BLaER1 treated with 17β-estradiol and CSF1 and Interleukin-3, amounts not matched to agents 10 nM and 100 nM (cell line): ENCODE measurements at regions not wholly inside any gene's neighbourhood (a gene's known extent, or its start where the extent isn't known, plus 50 kb on each side); places are given as distances from the start of the nearest gene placed in this dataset.

ENCODE experiments used
- H3K27ac ChIP-seq, 11 experiments: shearing (Covaris generic); formaldehyde crosslinking; 2 replicates each; pipeline ENCODE4 v1.8.1; 2022
- H3K27me3 ChIP-seq, 11 experiments: shearing (Covaris generic); formaldehyde crosslinking; 2 replicates each; pipeline ENCODE4 v1.8.1; 2022
- H3K36me3 ChIP-seq, 11 experiments: shearing (Covaris generic); formaldehyde crosslinking; 2 replicates each; pipeline ENCODE4 v1.8.1; 2022
- H3K4me1 ChIP-seq, 10 experiments: shearing (Covaris generic); formaldehyde crosslinking; 2 replicates each; pipeline ENCODE4 v1.8.1; 2022
- H3K4me2 ChIP-seq, 11 experiments: shearing (Covaris generic); formaldehyde crosslinking; 2 replicates each; pipeline ENCODE4 v1.8.1; 2022
- H3K4me3 ChIP-seq, 10 experiments: shearing (Covaris generic); formaldehyde crosslinking; 2 replicates each; pipeline ENCODE4 v1.8.1; 2022
- H3K9ac ChIP-seq, 11 experiments: shearing (Covaris generic); formaldehyde crosslinking; 2 replicates each; pipeline ENCODE4 v1.8.1; 2022
- H3K9me3 ChIP-seq, 11 experiments: shearing (Covaris generic); formaldehyde crosslinking; replicated peaks in 1 of 11; 2 replicates each; pipeline ENCODE4 v1.8.1; 2022
- H4K20me1 ChIP-seq, 11 experiments: shearing (Covaris generic); formaldehyde crosslinking; 2 replicates each; pipeline ENCODE4 v1.8.1; 2022
- Cebpa-rat ChIP-seq, 11 experiments: shearing (Covaris generic); IDR thresholded peaks; 2 replicates each; pipeline ENCODE4 v1.8.1; 2022

DNA sequence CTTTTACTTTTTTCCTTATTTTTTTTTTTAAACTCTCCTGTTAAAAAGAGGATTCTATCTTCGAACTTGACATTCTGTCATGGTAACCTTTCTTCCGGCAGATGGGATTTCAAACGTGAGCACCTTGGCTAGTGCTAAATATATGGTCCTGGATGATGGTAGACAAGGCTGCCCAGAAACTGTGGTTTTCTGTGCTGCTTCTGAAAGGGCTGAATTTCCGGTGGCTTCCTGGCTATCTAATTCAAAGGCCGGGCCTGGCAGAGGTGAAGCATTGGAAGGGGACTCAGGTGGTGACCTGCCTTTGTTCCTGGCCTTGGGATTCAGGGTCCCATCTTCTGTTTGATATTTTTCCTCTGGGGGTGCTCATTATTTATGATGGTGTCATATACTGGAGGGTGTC, 118.6 kb upstream of the MYL2 start:
- no peak overlapping the region for H3K4me3 ChIP-seq
- H3K27ac ChIP-seq, result no peak overlapping the region
- peaks cover 50 to 56% (median 55%) of the 10 kb centered on the region in 11 experiments for H3K27me3 ChIP-seq
- peaks cover 7 to 47% (median 28%) of the 10 kb centered on the region in 10 experiments; a peak in 19 of 20 replicates for H3K4me1 ChIP-seq
- H3K9ac ChIP-seq, result no peak overlapping the region
- H3K4me2 ChIP-seq, result peak overlapping the region in 9 of 11 experiments; percentile 19 to 48 (median 30); a peak in 12 of 22 replicates
- H3K9me3 ChIP-seq, result peaks cover 0 to 4% (median 0%) of the 10 kb centered on the region in 11 experiments; a peak in 1 of 22 replicates
- TF ChIP-seq Cebpa-rat (IDR thresholded peaks at IDR 0.05), result no peak
- H3K36me3 ChIP-seq, result no peaks in the 10 kb centered on the region
- H4K20me1 ChIP-seq, result peaks cover 0 to 32% (median 23%) of the 10 kb centered on the region in 11 experiments; a peak in 17 of 22 replicates

DNA sequence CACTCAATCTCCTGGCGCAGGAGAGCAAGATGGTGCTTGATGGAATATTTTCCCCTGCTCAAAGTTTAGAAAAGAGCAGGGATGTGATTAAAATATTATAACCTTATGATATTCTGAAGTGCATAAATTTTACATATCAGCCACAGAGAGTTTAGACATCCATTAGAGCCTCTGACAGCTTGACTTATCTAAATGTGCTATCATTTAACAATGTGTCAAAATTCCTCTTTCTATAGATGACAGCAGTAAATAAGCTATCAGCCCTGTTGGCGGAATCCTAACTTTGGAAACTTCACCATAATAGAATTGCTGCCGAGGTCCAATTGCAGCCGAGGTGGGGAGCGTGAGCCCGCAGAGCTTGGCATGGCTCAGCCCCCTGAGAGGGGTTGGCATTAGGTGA, 117.7 kb upstream of the MYL2 start:
- H4K20me1 ChIP-seq, result peaks cover 0 to 38% (median 24%) of the 10 kb centered on the region in 11 experiments; a peak in 17 of 22 replicates
- peaks cover 0 to 4% (median 0%) of the 10 kb centered on the region in 11 experiments; a peak in 1 of 22 replicates for H3K9me3 ChIP-seq
- no peak for TF ChIP-seq Cebpa-rat (IDR thresholded peaks at IDR 0.05)
- no peak overlapping the region for H3K27ac ChIP-seq
- H3K4me1 ChIP-seq, result peaks cover 11 to 49% (median 31%) of the 10 kb centered on the region in 10 experiments; a peak in 19 of 20 replicates
- H3K27me3 ChIP-seq, result peaks cover 58 to 65% (median 64%) of the 10 kb centered on the region in 11 experiments
- no peak overlapping the region for H3K4me3 ChIP-seq
- peak overlapping the region in 6 of 11 experiments; percentile 24 to 48 (median 32); a peak in 6 of 22 replicates for H3K4me2 ChIP-seq
- H3K9ac ChIP-seq, result no peak overlapping the region
- H3K36me3 ChIP-seq, result no peaks in the 10 kb centered on the region

DNA sequence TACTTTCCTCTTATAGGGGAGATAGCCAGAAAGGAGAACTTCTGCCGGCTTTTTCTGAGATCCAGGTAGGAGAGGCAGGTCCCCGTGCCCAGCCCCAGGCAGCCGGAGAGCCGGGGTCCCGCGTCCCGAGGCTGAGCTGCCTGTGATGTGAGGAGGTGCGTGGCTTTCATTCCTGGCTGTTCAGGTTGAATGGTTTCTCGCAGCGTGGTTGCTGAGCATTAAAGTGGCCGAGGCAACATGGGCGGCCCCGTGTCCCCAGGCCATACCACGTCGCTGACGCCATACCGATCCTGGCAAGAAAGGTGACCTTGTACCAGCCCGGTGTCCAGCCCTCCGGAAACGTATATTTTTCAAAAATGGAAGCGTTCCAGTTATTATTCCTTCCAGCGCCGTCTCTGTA, 116.7 kb upstream of the MYL2 start:
- H3K27me3 ChIP-seq, result peaks cover 69 to 75% (median 74%) of the 10 kb centered on the region in 11 experiments
- H3K36me3 ChIP-seq, result no peaks in the 10 kb centered on the region
- no peak overlapping the region for H3K27ac ChIP-seq
- no peak overlapping the region for H3K4me2 ChIP-seq
- peaks cover 11 to 49% (median 31%) of the 10 kb centered on the region in 10 experiments; a peak in 19 of 20 replicates for H3K4me1 ChIP-seq
- H3K9ac ChIP-seq, result no peak overlapping the region
- H4K20me1 ChIP-seq, result peaks cover 0 to 44% (median 24%) of the 10 kb centered on the region in 11 experiments; a peak in 17 of 22 replicates
- H3K4me3 ChIP-seq, result no peak overlapping the region
- TF ChIP-seq Cebpa-rat (IDR thresholded peaks at IDR 0.05), result no peak
- peaks cover 0 to 4% (median 0%) of the 10 kb centered on the region in 11 experiments; a peak in 1 of 22 replicates for H3K9me3 ChIP-seq

DNA sequence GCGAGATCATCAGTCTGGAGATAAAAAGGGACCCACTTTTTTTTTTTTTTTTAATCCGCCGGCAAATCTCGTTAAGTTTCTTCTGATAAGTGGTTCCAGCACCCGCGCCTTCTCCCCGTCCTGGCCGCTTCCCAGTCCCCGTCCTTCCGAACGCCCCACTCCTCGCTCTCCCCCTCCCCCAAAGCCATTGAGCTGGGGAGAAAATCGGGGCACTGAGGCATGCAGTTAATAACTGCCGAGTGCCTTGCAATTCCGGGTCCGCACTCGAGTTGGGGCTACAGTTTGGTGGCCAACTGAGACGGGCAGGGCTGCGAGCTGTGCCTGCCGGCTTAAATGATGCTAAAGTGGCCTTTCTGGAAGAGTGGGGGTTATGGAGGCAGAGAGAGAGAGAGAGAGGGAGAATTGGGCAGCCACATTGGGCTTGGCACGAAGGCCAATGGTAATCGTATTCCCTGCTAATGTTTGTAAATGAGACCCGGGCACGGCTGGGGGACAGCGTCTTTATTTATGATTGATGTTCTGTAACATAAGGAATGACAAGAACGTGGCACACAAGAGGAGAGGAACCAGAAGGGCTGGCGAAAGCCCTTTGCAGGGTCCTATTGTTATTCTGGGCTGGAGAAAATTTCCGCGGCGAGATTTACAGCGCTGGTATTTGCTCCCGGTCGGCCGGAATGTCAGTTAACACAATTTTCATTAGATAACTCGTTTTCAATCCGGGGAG, 115.4 kb upstream of the MYL2 start:
- no peaks in the 10 kb centered on the region for H3K36me3 ChIP-seq
- peaks cover 8 to 37% (median 24%) of the 10 kb centered on the region in 10 experiments; a peak in 17 of 20 replicates for H3K4me1 ChIP-seq
- H3K9ac ChIP-seq, result no peak overlapping the region
- H4K20me1 ChIP-seq, result peaks cover 0 to 50% (median 24%) of the 10 kb centered on the region in 11 experiments; a peak in 17 of 22 replicates
- peaks cover 0 to 3% (median 0%) of the 10 kb centered on the region in 11 experiments; a peak in 1 of 22 replicates for H3K9me3 ChIP-seq
- H3K4me3 ChIP-seq, result peak overlapping the region in 6 of 10 experiments; percentile 55 to 67 (median 63); a peak in 6 of 20 replicates
- no peak overlapping the region for H3K27ac ChIP-seq
- no peak for TF ChIP-seq Cebpa-rat (IDR thresholded peaks at IDR 0.05)
- H3K4me2 ChIP-seq, result peak overlapping the region in 10 of 11 experiments; percentile 94 to 99 (median 98); a peak in 15 of 22 replicates
- peaks cover 82 to 88% (median 87%) of the 10 kb centered on the region in 11 experiments for H3K27me3 ChIP-seq

DNA sequence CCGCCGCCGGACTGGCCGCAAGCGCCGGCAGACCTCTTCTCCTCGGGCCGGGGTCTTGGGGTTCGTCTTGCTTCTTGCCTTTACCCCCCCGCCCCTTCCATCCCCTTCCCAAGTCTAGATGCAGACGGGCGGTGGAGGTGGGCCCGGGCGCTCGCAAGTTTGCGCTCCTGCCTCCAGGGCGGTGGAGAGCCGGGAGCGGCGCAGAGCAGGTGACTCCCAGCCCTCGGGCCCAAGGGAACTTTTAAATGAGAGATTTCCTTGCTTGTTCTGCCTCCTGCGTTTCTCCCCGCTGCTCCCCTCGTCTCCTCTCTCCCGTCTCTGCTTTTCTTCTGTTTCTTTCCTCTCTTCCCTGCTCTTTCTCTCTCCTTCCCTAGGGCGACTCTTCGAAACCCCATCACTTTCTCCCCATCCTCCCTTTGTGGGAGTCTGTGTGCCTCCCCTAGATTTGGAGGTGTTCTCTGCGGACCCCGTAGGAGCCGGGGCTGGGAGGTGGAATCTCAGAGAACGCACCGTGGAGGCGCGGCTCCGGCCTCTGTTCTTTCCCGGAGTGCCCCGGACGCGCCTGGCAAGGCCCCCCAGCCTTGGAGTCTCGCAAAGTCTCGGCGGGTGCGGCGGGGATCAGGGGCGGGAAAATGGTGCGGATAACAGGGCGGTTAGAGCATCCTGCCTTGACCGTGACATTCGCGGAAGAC, 114.7 kb upstream of the MYL2 start:
- H3K4me3 ChIP-seq, result peak overlapping the region; percentile 54 to 73 (median 62)

DNA sequence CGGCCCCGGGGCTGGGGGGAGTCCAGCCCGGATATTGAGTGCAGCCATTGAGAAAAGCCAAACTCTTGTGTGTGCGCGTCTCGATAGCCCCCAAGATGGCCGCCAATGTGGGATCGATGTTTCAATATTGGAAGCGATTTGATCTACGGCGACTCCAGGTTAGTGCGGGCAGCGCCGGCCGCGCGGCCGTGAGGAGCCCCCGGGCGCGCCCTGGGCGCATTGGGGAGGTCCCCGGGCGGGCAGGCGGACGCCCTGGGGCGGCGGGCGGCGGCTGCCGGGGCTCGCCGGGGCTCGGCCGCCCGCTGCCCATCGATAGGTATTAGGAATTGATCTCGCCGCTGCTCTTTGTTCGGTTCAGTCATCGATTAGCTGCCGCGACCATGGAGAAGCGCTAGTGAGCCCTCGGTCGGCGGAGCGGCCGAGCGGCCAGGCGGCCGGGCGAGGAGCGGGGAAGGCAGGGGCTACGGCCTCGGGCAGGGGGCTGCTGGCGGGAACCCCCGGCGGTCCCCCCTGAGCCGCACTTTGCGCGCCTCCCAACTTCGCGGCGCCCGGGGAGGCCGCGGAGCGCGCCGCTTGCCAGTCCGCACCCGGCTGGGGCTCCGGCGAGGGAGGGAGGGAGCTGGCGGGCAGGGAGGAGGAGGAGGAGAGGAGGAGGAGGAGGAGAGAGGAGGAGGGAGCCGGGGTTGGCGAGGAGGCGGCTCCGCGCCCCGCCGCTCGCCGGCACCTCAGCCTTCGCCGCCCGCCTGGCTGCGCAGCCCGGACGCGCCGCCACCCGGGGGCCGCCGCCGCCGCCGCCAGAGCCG, 113.9 kb upstream of the MYL2 start, which contains the start of gene CUX2:
Gene CUX2 (plus strand): TSS at position 83 of the 803 bp plus-strand sequence.
- peaks cover 8 to 35% (median 23%) of the 10 kb centered on the region in 10 experiments; a peak in 17 of 20 replicates for H3K4me1 ChIP-seq
- peaks cover 89 to 100% (median 99%) of the 10 kb centered on the region in 11 experiments for H3K27me3 ChIP-seq
- no peaks in the 10 kb centered on the region for H3K9me3 ChIP-seq
- TF ChIP-seq Cebpa-rat (IDR thresholded peaks at IDR 0.05), result no peak
- H3K9ac ChIP-seq, result peak within 1 kb of the TSS in 6 of 11 experiments; percentile 12 to 44 (median 32); a peak in 7 of 22 replicates
- H3K4me3 ChIP-seq, result peak within 1 kb of the TSS; percentile 54 to 73 (median 62)
- peak within 1 kb of the TSS; percentile 92 to 99 (median 98) for H3K4me2 ChIP-seq
- H3K27ac ChIP-seq, result no peak within 1 kb of the TSS
- peaks cover 0 to 50% (median 24%) of the 10 kb centered on the region in 11 experiments; a peak in 17 of 22 replicates for H4K20me1 ChIP-seq
- no peaks in the 10 kb centered on the region for H3K36me3 ChIP-seq

More for the DNA sequence above, 114.7 kb upstream of the MYL2 start:
- Histone ChIP-seq H3K27ac (no peak overlapping the region), H3K4me2 (peak overlapping the region; percentile 92 to 99 (median 98)), H3K9ac (peak overlapping the region in 3 of 11 experiments; percentile 28 to 44 (median 38); a peak in 4 of 22 replicates), H4K20me1 (peaks cover 0 to 50% (median 24%) of the 10 kb centered on the region in 11 experiments; a peak in 17 of 22 replicates), H3K36me3 (no peaks in the 10 kb centered on the region), H3K4me1 (peaks cover 8 to 37% (median 24%) of the 10 kb centered on the region in 10 experiments; a peak in 17 of 20 replicates), H3K9me3 (no peaks in the 10 kb centered on the region), H3K27me3 (peaks cover 89 to 96% (median 95%) of the 10 kb centered on the region in 11 experiments)
- TF ChIP-seq Cebpa-rat (IDR thresholded peaks at IDR 0.05), result no peak

DNA sequence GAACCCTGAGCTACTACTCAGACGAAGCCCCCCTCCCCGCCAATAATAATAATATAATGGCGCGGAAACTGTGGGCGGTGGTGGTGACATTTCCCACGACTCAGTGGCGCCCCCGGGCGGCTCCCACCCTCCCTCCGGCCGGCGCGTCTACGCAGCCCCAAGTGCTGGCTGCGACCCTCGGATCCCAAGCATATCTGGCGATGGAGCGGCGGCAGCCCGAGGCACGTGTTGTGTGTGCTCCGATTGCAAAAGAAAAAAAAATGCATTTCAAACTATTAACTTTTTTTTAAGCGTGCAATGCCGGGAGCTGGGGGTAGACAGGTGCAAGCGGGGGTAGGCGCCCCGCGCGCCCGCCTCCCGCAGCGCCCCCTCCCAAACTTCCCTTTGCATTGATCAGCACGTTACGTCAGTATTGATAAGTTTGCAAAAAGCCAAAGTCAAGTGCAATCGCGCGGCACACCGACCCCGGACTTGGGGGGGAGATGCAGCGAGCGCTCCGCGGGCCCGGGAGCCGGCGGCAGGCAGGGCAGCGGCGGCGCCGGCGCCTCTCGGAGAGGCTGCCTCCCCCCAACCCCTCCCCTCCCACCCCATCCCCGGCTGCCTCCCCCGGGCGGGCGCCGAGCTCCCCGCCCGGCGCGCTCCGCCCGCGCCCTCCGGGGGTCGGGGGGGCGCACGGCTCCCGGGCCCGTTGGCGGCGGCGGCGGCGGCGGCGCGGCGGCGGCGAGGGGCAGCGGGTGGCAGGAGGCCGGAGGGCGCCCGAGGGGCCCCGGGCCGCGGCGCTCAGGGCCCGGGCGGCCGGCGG, 113.1 kb upstream of the MYL2 start:
- peak overlapping the region; percentile 54 to 73 (median 62) for H3K4me3 ChIP-seq
- no peak overlapping the region for H3K27ac ChIP-seq
- H3K9ac ChIP-seq, result peak overlapping the region in 1 of 11 experiments; percentile 44; a peak in 1 of 22 replicates
- TF ChIP-seq Cebpa-rat (IDR thresholded peaks at IDR 0.05), result no peak
- no peaks in the 10 kb centered on the region for H3K9me3 ChIP-seq
- H4K20me1 ChIP-seq, result peaks cover 0 to 50% (median 24%) of the 10 kb centered on the region in 11 experiments; a peak in 17 of 22 replicates
- H3K27me3 ChIP-seq, result peaks cover 81 to 99% (median 94%) of the 10 kb centered on the region in 11 experiments
- H3K4me2 ChIP-seq, result peak overlapping the region; percentile 92 to 99 (median 98)
- H3K36me3 ChIP-seq, result no peaks in the 10 kb centered on the region
- H3K4me1 ChIP-seq, result peaks cover 8 to 27% (median 17%) of the 10 kb centered on the region in 10 experiments; a peak in 17 of 20 replicates
